GM18520 (cell line): ENCODE measurements at regions not wholly inside any gene's neighbourhood (a gene's known extent, or its start where the extent isn't known, plus 50 kb on each side); places are given as distances from the start of the nearest gene placed in this dataset.
"Not testable (repeated sequence)": the region's sequence is repeated elsewhere in the genome, so short reads cannot be mapped to it uniquely, and the experiment has no call there.

Experiments
- ATAC-seq: cut with Tn5 transposase; IDR thresholded peaks from one replicate; pipeline ENCODE4 v1.9.1; 2021; ENCODE audit not compliant: unreplicated experiment

- ATAC-seq, result no peak
Observed at GRCh38 chr5:159805021-159805420, 111.3 kb upstream of the ADRA1B start.

- not testable (repeated sequence) for ATAC-seq
Observed at GRCh38 chr5:159807135-159807534, 109.1 kb upstream of the ADRA1B start.

GRCh38 chr5:159807586-159807985 lies 108.7 kb upstream of the ADRA1B start:
- ATAC-seq, result no peak

GRCh38 chr5:159811712-159812111 lies 104.6 kb upstream of the ADRA1B start:
- no peak for ATAC-seq

DNA sequence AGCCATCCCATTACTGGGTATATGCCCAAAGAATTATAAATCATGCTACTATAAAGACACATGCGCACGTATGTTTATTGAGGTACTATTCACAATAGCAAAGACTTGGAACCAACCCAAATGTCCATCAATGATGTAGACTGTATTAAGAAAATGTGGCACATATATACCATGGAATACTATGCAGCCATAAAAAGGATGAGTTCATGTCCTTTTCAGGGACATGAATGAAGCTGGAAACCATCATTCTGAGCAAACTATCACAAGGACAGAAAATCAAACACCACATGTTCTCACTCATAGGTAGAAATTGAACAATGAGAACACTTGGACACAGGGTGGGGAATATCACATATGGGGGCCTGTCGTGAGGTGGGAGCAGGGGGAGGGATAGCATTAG lies 103.5 kb upstream of the ADRA1B start:
- not testable (repeated sequence) for ATAC-seq

- no peak for ATAC-seq
Observed at GRCh38 chr5:159814222-159814621, 102.1 kb upstream of the ADRA1B start.

GRCh38 chr5:159814805-159815585 lies 101.3 kb upstream of the ADRA1B start:
- no peak for ATAC-seq

- ATAC-seq, result no peak
Observed at GRCh38 chr5:159817262-159818029, 98.8 kb upstream of the ADRA1B start.

DNA sequence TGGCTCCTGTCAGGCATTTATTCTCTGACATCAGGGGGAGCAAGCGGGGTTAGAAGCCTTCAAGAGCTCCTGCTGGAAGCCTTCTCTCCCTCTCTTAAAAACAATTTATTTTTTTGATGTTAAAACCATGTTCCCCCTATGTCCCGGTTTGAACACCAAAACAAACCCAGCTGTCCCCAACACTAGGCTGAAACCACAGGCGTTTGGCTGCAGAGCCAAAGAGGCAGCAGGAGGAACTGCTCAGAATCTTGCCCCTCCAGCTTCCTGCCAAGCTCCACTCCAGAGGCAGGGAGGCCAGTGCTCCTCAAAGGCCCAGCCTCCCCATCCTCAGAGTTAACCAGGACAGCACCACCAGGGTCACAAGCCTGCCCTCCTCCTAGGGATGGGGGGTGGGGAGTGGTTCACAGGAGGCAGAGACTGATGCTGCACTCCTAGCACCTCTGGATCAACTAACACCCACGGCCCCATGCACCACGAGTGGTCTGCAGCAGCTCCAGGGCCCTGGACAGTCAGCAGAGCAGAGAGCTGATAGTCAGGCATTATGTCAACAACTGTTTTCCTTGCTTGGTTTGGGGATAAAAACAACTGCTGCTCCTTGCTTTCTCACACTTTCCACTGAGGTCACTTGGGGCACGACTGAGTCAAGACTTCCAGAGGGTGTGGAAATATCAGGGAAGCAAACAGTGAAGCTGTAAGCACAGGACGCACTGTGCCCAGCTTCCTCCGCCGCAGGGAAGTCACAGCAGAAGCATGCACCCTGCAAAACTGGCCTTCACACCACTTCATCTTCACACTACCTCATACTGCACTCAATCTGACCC lies 96.5 kb upstream of the ADRA1B start:
- no peak for ATAC-seq

GRCh38 chr5:159820692-159821091 lies 95.6 kb upstream of the ADRA1B start:
- no peak for ATAC-seq

DNA sequence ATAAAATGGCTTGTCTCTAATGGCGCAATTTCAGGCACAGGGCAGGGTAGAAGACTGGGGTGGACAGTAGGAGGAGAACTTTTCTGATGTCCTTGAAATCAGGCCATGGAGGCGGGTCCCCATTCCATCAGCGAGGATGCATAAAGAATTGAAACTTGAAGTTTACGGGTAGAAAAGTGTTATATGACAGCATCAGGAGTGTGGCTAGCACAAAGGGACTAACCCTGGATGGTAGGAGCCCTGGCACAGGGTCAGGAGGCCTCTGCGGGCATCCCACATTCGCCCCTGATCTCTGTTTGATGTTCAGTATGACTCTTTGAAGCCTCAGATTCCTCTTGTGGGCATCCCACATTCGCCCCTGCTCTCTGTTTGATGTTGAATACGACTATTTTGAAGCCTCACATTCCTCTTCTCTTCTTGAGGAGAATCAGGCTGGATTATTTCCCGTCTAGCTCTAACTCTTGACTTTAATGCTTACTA lies 94.8 kb upstream of the ADRA1B start:
- no peak for ATAC-seq

DNA sequence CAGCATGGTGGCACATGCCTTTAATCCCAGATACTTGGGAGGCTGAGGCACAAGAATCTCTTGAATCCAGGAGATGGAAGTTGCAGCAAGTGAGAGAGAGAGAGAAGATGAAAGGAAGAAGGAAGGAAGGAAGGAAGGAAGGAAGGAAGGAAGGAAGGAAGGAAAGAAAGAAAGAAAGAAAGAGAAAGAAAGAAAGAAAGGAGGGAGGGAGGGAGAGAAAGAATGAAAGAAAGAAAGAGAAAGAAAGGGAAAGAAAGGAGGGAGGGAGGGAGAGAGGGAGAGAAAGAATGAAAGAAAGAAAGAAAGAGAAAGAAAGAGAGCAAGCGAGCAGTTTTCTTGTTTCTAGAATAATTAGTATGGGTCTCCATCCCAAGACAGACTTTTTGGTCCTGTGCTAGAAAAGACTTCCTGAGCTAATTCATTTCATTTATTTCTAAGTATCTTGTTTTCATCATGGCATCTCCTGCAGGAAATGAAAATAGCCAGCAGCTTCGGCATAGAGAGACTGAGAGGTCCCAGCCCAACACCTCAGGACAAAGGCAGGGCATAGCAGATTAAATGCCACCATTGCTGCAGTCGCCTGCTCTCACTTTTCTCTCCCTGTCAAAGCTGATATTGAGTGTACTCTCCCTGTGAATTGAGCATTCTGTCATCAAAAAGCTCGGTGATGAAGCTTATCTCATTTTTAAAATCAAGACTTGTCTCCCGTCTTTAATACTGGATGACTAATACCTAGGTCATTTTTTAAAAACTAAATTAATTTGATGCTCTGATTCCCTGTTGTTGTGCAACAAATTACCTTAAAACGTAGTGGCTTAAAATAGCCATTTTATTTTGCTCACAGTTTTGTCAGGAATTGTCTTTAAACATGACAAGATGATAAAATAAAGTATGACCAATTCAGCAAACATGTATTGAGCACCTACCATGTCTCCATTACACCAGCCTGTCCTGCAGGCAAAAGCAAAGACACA lies 91.8 kb upstream of the ADRA1B start:
- ATAC-seq, result no peak

DNA sequence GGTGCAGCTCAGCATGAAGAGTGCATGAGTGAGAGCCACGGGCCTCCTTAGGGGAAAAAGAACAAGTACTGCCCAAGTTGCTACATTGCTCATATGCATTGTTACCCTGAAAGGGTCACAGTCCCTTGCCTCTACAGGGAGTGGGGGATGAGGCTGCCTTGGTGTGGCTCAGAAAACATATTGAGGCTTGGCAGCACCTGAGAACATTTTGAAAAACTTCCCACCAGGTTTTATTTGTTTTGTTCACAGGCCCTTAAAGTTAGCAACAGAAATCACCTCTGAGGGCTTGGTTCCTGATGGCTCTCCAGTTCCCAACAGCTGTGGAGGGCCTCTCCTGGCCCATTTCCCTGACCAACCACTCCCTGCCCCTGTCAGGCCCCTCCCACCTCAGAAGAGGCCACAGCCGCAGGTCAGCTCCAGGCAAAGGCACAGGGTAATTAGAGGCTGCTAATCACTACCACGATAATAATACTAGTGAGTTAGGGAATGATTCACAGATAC lies 90.7 kb upstream of the ADRA1B start:
- ATAC-seq, result no peak

GRCh38 chr5:159826351-159827214 lies 89.7 kb upstream of the ADRA1B start:
- ATAC-seq, result peak; percentile 77

DNA sequence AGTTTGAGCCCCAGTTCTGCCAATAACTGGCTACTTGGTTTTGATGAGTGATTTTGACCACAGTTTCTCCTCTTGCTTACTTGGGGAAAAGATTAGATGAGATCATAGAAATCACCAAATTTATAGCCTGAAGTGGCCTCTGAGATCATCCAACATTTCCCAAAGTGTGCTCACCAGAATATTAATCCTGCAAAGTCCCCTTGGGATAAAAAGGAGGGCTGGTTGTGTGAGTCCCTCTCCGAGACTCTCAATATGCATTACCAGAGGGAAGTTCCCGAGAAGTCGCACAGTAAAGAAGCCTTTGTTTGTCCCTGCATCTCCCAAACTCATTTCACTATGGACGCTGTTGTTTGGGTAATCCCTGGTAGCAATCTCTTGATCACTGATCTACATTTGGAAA lies 88.4 kb upstream of the ADRA1B start:
- no peak for ATAC-seq

DNA sequence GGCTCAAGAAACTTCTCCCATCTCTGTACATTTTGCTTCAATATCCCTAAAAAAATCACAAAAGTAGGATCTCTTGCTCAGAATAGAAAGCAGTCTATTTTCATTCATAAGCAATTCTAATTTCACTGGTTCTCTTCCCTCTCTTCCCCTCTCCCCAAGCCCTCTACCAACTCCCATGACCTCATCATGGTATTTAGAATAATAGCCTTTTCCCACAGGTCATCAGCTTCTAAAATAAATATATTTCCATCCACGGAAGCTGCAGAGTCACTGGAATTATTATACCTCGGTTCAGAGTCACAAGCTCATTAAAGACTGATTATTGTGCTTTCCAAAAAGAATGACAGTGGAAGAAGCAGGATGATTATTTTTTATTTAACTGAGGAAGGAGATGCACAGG lies 84.2 kb upstream of the ADRA1B start:
- no peak for ATAC-seq

- no peak for ATAC-seq
Observed at GRCh38 chr5:159833088-159833487, 83.2 kb upstream of the ADRA1B start.

DNA sequence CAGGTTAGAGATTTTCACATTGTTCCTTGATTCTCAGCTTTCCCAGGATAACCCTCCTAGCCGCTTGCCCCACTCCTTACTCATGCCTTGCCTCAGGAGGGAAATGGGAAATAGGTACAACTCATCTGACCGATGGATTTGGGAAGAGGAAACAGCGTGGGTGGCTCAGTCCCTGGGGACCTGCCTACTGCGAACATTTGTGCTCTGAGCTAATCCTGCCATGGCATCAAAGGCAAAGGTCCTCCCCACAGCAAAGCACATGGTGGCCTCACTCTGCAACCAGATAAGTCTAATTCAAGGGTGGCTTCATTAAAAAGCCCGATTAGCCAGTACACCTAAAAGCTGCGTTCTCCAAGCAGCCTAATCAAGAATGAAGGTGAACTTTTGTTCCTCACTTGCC lies 82.4 kb upstream of the ADRA1B start:
- ATAC-seq, result no peak

DNA sequence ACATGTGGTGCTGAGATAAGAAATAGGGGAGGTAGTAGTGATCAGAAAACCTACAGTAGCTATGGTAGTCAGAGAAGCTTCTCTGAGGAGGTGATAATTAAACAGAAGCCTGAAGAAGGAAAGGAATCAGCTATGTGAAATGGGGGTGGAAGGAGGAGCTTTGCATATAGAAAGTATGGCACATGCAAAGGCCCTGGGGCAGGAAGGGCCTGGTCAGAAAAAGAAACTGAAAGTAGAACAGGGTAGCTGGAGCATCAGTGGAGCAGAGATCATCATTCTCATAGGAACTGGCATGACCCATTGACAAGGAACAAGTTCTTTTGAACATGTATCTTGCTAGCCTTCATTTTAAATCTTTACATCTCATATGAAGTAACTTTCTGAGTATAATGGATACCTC lies 80.7 kb upstream of the ADRA1B start:
- ATAC-seq, result no peak
